HepG2 (cell line): ENCODE measurements at regions not wholly inside any gene's neighbourhood (a gene's known extent, or its start where the extent isn't known, plus 50 kb on each side); places are given as distances from the start of the nearest gene placed in this dataset.

Experiments used
- GATAD2A ChIP-seq: IDR thresholded peaks from 2 replicates; pipeline ENCODE4 v1.6.1; 2016
- MIER2 ChIP-seq: IDR thresholded peaks from 2 replicates; pipeline ENCODE4 v1.6.1; 2016; ENCODE audit warnings: missing biosample characterization, missing genetic modification reagents
- MYC ChIP-seq: sonication (generic); formaldehyde crosslinking; IDR thresholded peaks from 2 replicates; pipeline ENCODE4 v1.9.0; 2021; ENCODE audit warnings: missing genetic modification reagents, borderline replicate concordance
- NFIB ChIP-seq: sonication (generic); formaldehyde crosslinking; IDR thresholded peaks from 2 replicates; pipeline ENCODE4 v1.9.0; 2021; ENCODE audit warnings: missing genetic modification reagents, mild to moderate bottlenecking, borderline replicate concordance
- NR3C1 ChIP-seq: sonication (generic); formaldehyde crosslinking; IDR thresholded peaks from 2 replicates; pipeline ENCODE4 v1.4.0; 2020; ENCODE audit warnings: missing genetic modification reagents
- ZNF550 ChIP-seq: sonication (generic); formaldehyde crosslinking; IDR thresholded peaks from 2 replicates; pipeline ENCODE4 v1.4.0; 2020; ENCODE audit warnings: mild to moderate bottlenecking, missing genetic modification reagents, borderline replicate concordance
- TF ChIP-seq, protein P1 (sequence below): sonication (generic); formaldehyde crosslinking; IDR thresholded peaks from 2 replicates; pipeline ENCODE4 v1.4.0; 2020; ENCODE audit warnings: missing genetic modification reagents
- TF ChIP-seq, protein P2 (sequence below): IDR thresholded peaks from 2 replicates; pipeline ENCODE4 v1.6.1; 2012; ENCODE audit warnings: low read length, improper control_type of control experiment
- TF ChIP-seq, protein P3 (sequence below): IDR thresholded peaks from 2 replicates; pipeline ENCODE4 v1.6.1; 2016; ENCODE audit warnings: missing compliant biosample characterization, missing genetic modification reagents, borderline replicate concordance
- TF ChIP-seq, protein P4 (sequence below): sonication (generic); formaldehyde crosslinking; IDR thresholded peaks from 2 replicates; pipeline ENCODE4 v1.4.0; 2020; ENCODE audit warnings: mild to moderate bottlenecking, low read depth, missing genetic modification reagents
- TF ChIP-seq, protein P5 (sequence below): sonication (generic); formaldehyde crosslinking; IDR thresholded peaks from 2 replicates; pipeline ENCODE4 v1.9.0; 2021; ENCODE audit warnings: missing genetic modification reagents, borderline replicate concordance

DNA sequence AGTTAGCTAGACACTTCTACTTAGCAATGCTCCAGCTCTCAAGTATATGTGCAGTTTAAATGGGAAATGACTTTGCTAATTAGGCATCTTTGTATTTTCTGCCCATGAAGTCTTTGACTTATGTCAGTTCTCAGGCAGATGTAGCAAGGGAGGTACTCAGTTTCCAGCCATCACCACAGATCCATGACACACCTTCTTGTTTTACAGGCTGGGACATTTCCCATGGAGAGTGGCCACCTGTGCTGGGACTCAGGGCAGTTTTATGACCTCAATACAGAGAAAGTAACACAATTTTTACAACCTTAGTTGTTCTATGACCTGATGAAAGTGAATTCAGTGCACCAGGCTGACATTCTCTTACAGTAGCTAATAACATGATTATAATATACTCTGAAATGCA is 280.7 kb upstream of the GK2 start (continued):
- TF ChIP-seq, protein P1, sequence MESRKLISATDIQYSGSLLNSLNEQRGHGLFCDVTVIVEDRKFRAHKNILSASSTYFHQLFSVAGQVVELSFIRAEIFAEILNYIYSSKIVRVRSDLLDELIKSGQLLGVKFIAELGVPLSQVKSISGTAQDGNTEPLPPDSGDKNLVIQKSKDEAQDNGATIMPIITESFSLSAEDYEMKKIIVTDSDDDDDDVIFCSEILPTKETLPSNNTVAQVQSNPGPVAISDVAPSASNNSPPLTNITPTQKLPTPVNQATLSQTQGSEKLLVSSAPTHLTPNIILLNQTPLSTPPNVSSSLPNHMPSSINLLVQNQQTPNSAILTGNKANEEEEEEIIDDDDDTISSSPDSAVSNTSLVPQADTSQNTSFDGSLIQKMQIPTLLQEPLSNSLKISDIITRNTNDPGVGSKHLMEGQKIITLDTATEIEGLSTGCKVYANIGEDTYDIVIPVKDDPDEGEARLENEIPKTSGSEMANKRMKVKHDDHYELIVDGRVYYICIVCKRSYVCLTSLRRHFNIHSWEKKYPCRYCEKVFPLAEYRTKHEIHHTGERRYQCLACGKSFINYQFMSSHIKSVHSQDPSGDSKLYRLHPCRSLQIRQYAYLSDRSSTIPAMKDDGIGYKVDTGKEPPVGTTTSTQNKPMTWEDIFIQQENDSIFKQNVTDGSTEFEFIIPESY (CRISPR knock-in tag): no peak
- TF ChIP-seq ZNF550 (CRISPR knock-in tag) (no peak), MYC (CRISPR knock-in tag) (no peak), MIER2 (CRISPR knock-in tag) (no peak), NFIB (CRISPR knock-in tag) (no peak), GATAD2A (no peak), NR3C1 (CRISPR knock-in tag) (no peak)
- TF ChIP-seq, protein P2, sequence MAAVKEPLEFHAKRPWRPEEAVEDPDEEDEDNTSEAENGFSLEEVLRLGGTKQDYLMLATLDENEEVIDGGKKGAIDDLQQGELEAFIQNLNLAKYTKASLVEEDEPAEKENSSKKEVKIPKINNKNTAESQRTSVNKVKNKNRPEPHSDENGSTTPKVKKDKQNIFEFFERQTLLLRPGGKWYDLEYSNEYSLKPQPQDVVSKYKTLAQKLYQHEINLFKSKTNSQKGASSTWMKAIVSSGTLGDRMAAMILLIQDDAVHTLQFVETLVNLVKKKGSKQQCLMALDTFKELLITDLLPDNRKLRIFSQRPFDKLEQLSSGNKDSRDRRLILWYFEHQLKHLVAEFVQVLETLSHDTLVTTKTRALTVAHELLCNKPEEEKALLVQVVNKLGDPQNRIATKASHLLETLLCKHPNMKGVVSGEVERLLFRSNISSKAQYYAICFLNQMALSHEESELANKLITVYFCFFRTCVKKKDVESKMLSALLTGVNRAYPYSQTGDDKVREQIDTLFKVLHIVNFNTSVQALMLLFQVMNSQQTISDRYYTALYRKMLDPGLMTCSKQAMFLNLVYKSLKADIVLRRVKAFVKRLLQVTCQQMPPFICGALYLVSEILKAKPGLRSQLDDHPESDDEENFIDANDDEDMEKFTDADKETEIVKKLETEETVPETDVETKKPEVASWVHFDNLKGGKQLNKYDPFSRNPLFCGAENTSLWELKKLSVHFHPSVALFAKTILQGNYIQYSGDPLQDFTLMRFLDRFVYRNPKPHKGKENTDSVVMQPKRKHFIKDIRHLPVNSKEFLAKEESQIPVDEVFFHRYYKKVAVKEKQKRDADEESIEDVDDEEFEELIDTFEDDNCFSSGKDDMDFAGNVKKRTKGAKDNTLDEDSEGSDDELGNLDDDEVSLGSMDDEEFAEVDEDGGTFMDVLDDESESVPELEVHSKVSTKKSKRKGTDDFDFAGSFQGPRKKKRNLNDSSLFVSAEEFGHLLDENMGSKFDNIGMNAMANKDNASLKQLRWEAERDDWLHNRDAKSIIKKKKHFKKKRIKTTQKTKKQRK: no peak
- TF ChIP-seq, protein P3, sequence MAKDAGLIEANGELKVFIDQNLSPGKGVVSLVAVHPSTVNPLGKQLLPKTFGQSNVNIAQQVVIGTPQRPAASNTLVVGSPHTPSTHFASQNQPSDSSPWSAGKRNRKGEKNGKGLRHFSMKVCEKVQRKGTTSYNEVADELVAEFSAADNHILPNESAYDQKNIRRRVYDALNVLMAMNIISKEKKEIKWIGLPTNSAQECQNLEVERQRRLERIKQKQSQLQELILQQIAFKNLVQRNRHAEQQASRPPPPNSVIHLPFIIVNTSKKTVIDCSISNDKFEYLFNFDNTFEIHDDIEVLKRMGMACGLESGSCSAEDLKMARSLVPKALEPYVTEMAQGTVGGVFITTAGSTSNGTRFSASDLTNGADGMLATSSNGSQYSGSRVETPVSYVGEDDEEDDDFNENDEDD (CRISPR knock-in tag): no peak
- TF ChIP-seq, protein P4, sequence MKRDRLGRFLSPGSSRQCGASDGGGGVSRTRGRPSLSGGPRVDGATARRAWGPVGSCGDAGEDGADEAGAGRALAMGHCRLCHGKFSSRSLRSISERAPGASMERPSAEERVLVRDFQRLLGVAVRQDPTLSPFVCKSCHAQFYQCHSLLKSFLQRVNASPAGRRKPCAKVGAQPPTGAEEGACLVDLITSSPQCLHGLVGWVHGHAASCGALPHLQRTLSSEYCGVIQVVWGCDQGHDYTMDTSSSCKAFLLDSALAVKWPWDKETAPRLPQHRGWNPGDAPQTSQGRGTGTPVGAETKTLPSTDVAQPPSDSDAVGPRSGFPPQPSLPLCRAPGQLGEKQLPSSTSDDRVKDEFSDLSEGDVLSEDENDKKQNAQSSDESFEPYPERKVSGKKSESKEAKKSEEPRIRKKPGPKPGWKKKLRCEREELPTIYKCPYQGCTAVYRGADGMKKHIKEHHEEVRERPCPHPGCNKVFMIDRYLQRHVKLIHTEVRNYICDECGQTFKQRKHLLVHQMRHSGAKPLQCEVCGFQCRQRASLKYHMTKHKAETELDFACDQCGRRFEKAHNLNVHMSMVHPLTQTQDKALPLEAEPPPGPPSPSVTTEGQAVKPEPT (CRISPR knock-in tag): no peak
- TF ChIP-seq, protein P5, sequence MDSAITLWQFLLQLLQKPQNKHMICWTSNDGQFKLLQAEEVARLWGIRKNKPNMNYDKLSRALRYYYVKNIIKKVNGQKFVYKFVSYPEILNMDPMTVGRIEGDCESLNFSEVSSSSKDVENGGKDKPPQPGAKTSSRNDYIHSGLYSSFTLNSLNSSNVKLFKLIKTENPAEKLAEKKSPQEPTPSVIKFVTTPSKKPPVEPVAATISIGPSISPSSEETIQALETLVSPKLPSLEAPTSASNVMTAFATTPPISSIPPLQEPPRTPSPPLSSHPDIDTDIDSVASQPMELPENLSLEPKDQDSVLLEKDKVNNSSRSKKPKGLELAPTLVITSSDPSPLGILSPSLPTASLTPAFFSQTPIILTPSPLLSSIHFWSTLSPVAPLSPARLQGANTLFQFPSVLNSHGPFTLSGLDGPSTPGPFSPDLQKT (CRISPR knock-in tag): no peak
